ENCODE measurements at regions not wholly inside any gene's neighbourhood (a gene's known extent, or its start where the extent isn't known, plus 50 kb on each side); places are given as distances from the start of the nearest gene placed in this dataset.

- DNase-seq (ENCODE audit: low spot score): no peak
Observed at GRCh38 chrX:40182615-40183014, 84.9 kb upstream of the BCOR start.

DNA sequence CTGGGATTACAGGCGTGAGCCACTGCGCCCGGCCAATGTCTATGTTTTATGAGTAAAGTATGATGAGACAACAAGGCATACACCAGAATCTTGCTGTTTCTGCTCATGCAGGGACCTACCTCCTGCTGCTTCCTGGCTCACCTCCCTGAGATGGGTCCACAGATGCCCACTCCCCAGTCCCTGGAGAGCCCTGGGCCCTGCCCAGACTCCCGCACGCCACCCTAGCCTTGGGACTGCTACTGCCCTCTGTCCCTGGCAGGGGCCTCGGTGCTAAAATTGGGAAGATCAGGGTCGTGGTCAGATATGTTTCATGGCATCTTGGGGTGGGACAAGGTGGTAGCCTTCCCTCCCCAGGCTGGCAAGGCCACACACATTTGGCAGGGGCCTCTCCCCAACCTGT is 84.3 kb upstream of the BCOR start:
- DNase-seq (ENCODE audit: low spot score): no peak

DNA sequence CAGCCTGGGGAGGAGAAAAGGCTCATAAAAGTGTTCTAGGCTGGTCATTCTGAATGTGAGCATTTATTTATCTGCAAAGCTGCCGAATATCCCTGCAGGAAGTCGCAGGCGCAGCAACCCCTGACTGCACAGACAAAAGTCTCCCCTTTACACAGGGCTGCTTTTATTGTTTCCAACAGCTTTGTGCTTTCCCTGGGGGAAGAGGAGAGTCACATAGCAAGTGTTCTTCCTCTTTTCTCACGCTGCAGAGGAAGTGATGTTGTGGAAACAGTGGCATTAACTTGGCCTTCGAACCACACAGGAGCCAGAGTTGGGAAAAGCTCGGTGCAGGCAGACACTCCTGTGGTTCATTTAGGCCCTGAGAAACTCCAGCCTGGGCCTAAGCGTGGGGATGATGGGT is 81.5 kb upstream of the BCOR start:
- DNase-seq (ENCODE audit: low spot score): no peak

GRCh38 chrX:40177942-40178715 is 80.4 kb upstream of the BCOR start:
- no peak for DNase-seq (ENCODE audit: low spot score)

DNA sequence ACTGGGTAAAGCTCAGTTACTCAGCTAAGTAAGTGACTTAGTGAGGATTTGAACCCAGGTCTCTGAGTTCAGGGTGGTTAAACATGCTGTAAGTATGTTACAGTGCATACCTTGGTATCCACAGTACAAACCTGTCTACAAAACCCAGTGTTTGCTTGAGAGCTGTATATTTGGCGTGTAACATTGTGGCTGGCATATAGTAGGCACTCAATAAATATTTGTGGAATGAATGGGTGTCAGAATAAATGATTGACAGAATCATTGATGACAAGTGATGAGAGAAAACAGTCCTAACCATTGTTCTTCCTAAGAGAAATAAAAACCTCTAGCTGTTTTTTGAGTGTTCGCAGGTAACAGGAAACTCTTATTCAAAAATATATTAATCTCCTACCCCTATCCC is 79.7 kb upstream of the BCOR start:
- DNase-seq (ENCODE audit: low spot score): no peak

DNA sequence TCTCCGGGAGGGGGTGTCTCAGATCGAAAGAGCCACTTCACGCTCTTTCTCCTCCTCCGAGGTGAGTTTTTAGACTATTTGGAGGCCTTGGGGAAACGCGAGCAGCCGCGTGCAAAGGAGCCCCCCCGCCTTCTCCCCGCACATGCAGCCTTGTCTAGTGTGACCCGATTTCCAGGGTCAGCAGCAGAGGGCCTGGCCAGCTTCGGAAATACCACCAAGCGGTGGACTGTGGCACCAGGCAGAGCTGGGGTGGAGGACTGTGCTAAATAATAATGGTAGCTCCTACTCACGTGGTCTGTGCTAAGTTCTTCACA is 79.3 kb upstream of the BCOR start:
- peak; percentile 64 for DNase-seq (ENCODE audit: low spot score)

DNA sequence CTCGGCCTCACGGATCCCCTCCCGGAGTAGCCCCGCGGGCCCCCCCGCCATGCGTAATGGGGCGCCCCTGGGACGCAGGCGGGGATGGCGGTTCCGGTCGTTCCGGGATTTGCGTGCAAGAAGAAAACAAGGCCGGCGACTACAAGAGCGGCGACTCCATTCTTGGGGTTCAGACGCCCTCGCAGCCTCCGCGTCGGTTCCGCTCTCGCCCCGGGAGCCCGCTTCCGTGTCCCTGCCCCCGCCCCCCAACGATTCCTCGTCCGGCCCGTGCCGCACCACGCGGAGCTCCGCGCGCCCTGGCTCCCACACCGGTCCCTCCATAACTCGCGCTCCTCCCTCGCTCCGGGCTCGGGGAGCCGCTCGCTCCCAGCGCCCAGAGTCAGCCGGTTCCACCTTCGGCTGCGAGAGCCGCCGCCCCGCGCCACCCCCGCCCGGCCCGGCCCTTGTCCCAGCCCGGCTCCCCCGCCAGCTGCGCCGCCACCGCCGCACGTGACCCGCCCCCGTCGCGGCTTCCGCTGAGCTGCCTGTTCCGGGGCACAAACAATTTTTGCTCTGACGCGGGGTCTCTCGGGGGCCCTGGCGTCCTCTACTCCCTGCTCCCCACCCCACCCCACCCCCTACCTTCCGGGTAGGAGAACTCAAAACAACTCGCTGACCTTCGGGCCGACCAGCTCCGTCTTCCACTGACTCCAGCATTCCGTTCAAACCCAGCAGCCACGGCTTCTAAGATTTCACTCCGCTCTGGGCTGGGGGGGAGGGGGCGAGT is 78.8 kb upstream of the BCOR start:
- DNase-seq (ENCODE audit: low spot score): peak; percentile 53

GRCh38 chrX:40175511-40176350 is 78.0 kb upstream of the BCOR start:
- DNase-seq (ENCODE audit: low spot score): peak; percentile 82

- DNase-seq (ENCODE audit: low spot score): peak; percentile 59
Observed at GRCh38 chrX:40174854-40175510, 77.2 kb upstream of the BCOR start.

- peak; percentile 63 for DNase-seq (ENCODE audit: low spot score)
Observed at GRCh38 chrX:40174001-40174853, 76.5 kb upstream of the BCOR start.

- DNase-seq (ENCODE audit: low spot score): no peak
Observed at GRCh38 chrX:40173143-40174000, 75.6 kb upstream of the BCOR start.

DNA sequence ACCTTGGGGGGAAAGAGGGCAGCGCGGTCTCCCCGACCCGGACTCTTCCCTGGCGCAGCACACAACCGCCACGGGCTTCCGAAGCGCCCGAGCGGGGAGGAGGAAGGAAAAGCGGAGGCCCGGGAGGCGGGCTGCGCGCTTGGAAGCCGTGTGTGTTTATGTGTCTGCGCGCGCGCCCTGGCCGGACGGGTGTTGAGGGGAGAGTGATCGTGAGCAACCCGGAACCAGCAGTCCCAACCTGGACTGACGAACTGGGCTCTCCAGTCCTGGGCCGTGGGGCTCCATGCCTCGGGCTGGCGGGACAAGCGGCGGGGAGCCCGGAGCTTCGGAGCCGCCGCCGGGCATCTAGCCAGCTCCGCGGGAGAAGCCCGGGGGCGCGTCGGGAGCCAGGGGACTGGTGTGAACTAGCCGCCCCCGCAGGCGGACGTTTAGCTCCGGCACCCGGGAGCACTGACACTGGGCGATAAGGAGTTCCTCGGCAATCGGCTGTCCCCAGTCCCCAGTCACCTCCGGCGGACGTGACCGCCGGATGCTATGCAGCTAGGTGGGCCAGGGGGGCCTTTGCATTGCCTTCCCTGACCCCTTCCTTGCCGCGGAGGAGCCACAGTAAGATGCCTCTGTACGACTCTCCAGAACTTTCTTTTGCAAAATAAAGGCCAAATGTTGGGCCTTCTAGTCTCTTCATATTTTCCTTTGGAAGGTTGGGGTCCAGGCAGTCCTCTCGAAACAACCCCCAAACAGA is 74.8 kb upstream of the BCOR start:
- DNase-seq (ENCODE audit: low spot score): peak; percentile 55

DNA sequence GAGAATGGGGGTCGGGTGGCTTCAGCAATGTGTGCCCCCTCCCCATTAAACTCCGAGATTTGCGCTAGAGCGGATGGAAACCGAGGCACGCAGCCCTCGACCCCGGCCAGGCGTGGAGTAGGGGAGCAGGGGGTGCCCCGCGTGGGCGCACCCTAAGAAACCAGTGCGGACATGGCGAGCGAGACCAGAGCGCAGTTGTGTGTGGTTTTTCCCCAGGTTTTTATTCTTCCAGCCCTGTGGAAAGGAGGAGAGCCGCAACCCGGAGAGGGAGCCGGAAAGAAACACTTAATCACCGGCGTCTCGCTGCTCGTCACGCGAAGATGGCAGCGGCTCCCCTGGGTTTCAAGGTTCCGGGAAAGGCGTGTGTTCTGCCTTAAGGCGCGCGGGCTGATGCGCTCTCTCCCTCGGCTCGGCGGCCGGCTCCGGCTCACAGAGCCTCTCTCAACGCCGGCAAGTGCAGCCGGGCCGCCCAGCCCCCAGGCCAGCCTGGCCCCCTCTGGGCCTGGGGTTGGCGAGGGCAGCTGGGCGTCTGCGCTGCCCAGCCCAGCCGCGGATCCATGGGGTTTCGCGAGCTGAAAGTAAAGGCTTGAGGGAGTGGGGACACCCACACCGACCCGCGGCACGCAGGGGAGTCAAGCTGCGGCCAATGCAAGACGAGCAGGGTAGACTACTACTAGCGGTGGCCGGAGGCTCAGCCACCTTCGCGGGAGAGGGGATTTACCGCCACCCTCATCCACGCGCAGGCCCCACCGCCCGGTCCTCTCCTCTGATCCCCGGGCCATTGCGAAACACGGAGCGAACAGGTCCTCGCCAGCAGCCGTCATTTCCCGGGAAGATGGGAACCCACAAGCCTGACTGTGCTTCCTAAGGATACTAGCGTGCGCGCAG is 74.0 kb upstream of the BCOR start:
- no peak for DNase-seq (ENCODE audit: low spot score)

GRCh38 chrX:40170830-40171512 is 73.2 kb upstream of the BCOR start:
- DNase-seq (ENCODE audit: low spot score): peak; percentile 45

- peak; percentile 80 for DNase-seq (ENCODE audit: low spot score)
Observed at GRCh38 chrX:40169193-40170101, 71.7 kb upstream of the BCOR start.

DNA sequence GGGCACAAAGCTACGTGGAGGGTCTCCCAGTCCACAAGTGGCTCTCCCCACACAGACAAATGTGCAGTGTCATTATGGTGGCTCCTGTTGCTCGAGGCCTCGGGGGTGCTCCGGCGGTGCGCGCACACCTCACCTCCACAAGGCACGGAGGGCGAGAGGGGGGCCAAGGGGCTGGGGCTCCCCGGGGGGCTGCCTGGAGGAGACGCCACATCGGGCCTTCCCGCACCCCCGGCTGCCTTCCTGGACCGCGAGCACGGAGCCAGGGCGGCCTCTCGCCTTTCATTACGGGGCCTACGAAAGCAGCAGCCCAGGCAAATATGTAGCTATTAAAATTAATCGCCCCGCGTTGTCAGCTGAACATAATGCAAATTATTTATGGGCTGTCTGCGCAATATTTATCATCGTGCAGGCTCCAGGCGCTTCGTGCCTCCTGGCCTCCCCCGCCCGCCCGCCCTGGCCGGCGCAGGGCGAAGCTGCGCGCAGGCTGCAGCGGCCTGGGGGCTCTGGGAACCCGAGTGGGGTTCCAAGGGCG is 70.8 kb upstream of the BCOR start:
- DNase-seq (ENCODE audit: low spot score): no peak

Measured in RKO (cell line).